GM23248 (cell line): ENCODE measurements at regions not wholly inside any gene's neighbourhood (a gene's known extent, or its start where the extent isn't known, plus 50 kb on each side); places are given as distances from the start of the nearest gene placed in this dataset.

Experiments used
- DNase-seq: peaks from one replicate; pipeline ENCODE4 v3.0.0-alpha.2; 2015
- H2AFZ ChIP-seq: fragments of 200-600 bp; sonication (generic); 2 replicates; pipeline ENCODE4 v1.6.1; 2016; ENCODE audit warnings: antibody characterized with exemption
- H3F3A ChIP-seq: fragments of 200-600 bp; sonication (generic); 2 replicates; pipeline ENCODE4 v1.6.1; 2016; ENCODE audit warnings: mild to moderate bottlenecking, antibody characterized with exemption, mixed run types; ENCODE audit not compliant: insufficient read depth
- H3K27ac ChIP-seq: fragments of 200-600 bp; sonication (generic); 2 replicates; pipeline ENCODE4 v1.5.1; 2016; ENCODE audit warnings: mild to moderate bottlenecking
- H3K27me3 ChIP-seq: fragments of 200-600 bp; sonication (generic); replicated peaks from 2 replicates; pipeline ENCODE4 v1.6.1; 2016; ENCODE audit warnings: mild to moderate bottlenecking; ENCODE audit not compliant: insufficient read depth
- H3K36me3 ChIP-seq: fragments of 200-600 bp; sonication (generic); 2 replicates; pipeline ENCODE4 v1.6.1; 2016; ENCODE audit warnings: low read depth, mild to moderate bottlenecking
- H3K4me1 ChIP-seq: fragments of 200-600 bp; sonication (generic); 2 replicates; pipeline ENCODE4 v1.6.1; 2016; ENCODE audit warnings: mild to moderate bottlenecking; ENCODE audit not compliant: insufficient read depth
- H3K4me2 ChIP-seq: fragments of 200-600 bp; sonication (generic); one replicate; pipeline ENCODE4 v1.6.1; 2016; ENCODE audit warnings: mild to moderate bottlenecking; ENCODE audit not compliant: unreplicated experiment
- H3K4me3 ChIP-seq: fragments of 200-600 bp; sonication (generic); 2 replicates; pipeline ENCODE4 v1.5.1; 2016; ENCODE audit warnings: mild to moderate bottlenecking
- H3K79me2 ChIP-seq: fragments of 200-600 bp; sonication (generic); 2 replicates; pipeline ENCODE4 v1.6.1; 2016; ENCODE audit warnings: mild to moderate bottlenecking; ENCODE audit not compliant: insufficient read depth
- H3K9ac ChIP-seq: fragments of 200-600 bp; sonication (generic); 2 replicates; pipeline ENCODE4 v1.6.1; 2016; ENCODE audit warnings: mild to moderate bottlenecking
- H3K9me2 ChIP-seq: fragments of 200-600 bp; sonication (generic); 2 replicates; pipeline ENCODE4 v1.6.1; 2016; ENCODE audit warnings: mixed run types, mild to moderate bottlenecking, moderate library complexity; ENCODE audit not compliant: insufficient read depth
- H3K9me3 ChIP-seq: fragments of 200-600 bp; sonication (generic); one replicate; pipeline ENCODE4 v1.6.1; 2017; ENCODE audit warnings: low read depth
- H4K20me1 ChIP-seq: fragments of 200-600 bp; sonication (generic); 2 replicates; pipeline ENCODE4 v1.6.0; 2016; ENCODE audit not compliant: insufficient read depth
- EZH2 ChIP-seq: fragments of 200-600 bp; sonication (generic); IDR thresholded peaks from 2 replicates; pipeline ENCODE4 v1.6.1; 2018; ENCODE audit warnings: antibody characterized with exemption, mild to moderate bottlenecking; ENCODE audit not compliant: insufficient read depth, poor library complexity, severe bottlenecking
- EZH2phosphoT487 ChIP-seq: fragments of 200-600 bp; sonication (generic); IDR thresholded peaks from 2 replicates; pipeline ENCODE4 v1.6.1; 2018; ENCODE audit warnings: antibody characterized with exemption, moderate library complexity, mild to moderate bottlenecking, low read depth; ENCODE audit not compliant: insufficient read depth
- WGBS, 2 experiments: methylation state at CpG; one replicate each; pipeline ENCODE4 v1.1.6; 2015 to 2017; ENCODE audit warnings: low lambda C conversion rate in 2 of 2, low coverage in 1 of 2; ENCODE audit errors: missing lambda C conversion rate in 2 of 2; 5-methylcytosine and 5-hydroxymethylcytosine counted together
- in situ Hi-C: fragments of 300-500 bp; cut with MboI; formaldehyde crosslinking; loops from 2 replicates; pipeline ENCODE4 v1.15.0; 2020

DNA sequence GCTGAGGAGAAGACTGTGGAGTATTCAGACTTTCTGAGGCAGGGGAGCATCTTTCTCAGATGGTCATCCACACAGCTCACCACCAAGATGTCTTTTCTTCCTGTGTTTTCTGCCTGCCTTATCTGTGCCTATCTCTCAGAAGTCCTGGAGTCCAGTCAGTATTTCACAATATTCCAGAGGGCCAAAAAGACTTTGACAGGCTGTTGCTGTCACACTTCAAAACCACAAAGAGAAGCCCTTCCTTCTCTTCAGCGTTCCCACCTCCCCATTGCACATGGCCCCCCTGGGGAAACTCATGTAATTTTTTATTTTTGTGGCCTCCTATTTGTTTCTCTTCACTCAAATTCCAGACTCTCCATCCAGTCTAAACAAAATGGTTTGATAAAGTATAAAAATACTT is 585.2 kb downstream of the EPHA3 start:
- no peaks in the 10 kb centered on the region for H3K9me3 ChIP-seq
- H3K4me3 ChIP-seq: no peak overlapping the region
- H3K9ac ChIP-seq: no peak overlapping the region
- no peaks in the 10 kb centered on the region for H3K27me3 ChIP-seq
- H4K20me1 ChIP-seq: no peaks in the 10 kb centered on the region
- H3K9me2 ChIP-seq: no peaks in the 10 kb centered on the region
- H2AFZ ChIP-seq: no peak overlapping the region
- 5 to 9% methylated on average over 1 of the region's 1 CpG for WGBS, 2 experiments
- in situ Hi-C loops: no loop called here
- no peak overlapping the region for H3K27ac ChIP-seq
- no peaks in the 10 kb centered on the region for H3F3A ChIP-seq
- H3K4me1 ChIP-seq: no peaks in the 10 kb centered on the region
- DNase-seq: no peak
- H3K79me2 ChIP-seq: no peaks in the 10 kb centered on the region
- TF ChIP-seq EZH2phosphoT487: no peak
- no peak for TF ChIP-seq EZH2
- no peak overlapping the region for H3K4me2 ChIP-seq
- H3K36me3 ChIP-seq: no peaks in the 10 kb centered on the region

DNA sequence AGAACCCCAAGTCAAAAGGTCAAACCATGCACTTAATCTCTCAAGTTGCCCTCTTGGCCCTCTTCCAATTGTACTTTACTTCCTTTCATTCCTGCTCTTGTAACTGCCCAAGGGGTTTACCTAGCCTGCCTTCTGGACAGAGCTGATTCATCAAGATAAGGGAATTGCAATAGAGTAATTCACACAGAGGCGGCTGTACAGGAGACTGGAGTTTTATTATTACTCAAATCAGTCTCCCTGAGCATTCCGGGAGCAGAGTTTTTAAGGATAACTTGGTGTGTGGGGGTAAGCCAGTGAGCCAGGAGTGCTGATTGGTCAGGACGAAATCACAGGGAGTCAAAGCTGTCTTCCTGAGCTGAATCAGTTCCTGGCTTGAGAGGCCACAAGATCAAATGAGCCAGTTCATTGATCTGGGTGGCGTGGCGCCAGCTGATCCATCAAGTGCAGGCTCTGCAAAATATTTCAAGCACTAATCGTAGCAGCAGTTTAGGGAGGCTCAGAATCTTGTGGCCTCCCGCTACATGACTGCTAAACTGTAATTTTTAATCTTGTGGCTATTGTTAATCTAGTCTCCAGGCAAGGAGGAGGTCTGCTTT is 590.0 kb downstream of the EPHA3 start:
- no peaks in the 10 kb centered on the region for H3K9me2 ChIP-seq
- H3K9ac ChIP-seq: no peak overlapping the region
- no peaks in the 10 kb centered on the region for H3K4me1 ChIP-seq
- no peak overlapping the region for H3K27ac ChIP-seq
- in situ Hi-C loops: no loop called here
- no peaks in the 10 kb centered on the region for H3K27me3 ChIP-seq
- no peak for TF ChIP-seq EZH2
- no peak for TF ChIP-seq EZH2phosphoT487
- DNase-seq: no peak
- H2AFZ ChIP-seq: no peak overlapping the region
- H4K20me1 ChIP-seq: no peaks in the 10 kb centered on the region
- no peaks in the 10 kb centered on the region for H3K36me3 ChIP-seq
- no peak overlapping the region for H3K4me2 ChIP-seq
- H3K79me2 ChIP-seq: no peaks in the 10 kb centered on the region
- no peak overlapping the region for H3K4me3 ChIP-seq
- H3K9me3 ChIP-seq: no peaks in the 10 kb centered on the region
- H3F3A ChIP-seq: no peaks in the 10 kb centered on the region
- WGBS, 2 experiments: 29 to 31% methylated on average over 7 of the region's 7 CpGs

DNA sequence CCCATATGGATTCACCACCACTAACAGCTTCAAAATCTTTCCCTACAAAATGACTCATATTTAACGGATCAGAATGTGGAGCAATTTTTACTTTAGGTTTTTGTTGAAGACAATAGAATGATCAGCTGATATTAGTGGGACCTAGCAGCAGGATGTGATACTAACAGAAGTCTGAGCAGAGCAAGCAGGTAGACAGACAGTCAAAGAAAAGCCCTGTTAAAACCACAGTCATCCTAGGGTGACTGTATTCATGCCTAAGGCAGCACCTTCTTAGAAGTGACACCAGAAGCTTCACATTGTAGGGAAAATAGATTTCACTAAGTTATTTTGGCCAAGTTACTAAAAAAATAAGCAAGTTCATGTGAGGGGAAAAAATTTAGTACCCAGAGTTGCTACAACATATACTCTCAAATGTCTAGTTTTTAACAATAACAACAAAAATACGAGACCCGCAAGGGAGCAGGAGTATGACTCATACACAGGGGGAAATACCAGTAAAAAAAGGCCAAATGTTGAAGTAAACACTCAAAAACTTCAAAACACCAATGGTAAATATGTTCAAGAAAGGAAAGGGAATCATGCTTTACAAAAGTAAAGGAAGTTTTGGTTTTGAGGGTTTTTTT is 590.9 kb downstream of the EPHA3 start:
- no peaks in the 10 kb centered on the region for H3K9me2 ChIP-seq
- H3K4me2 ChIP-seq: no peak overlapping the region
- H3K9me3 ChIP-seq: no peaks in the 10 kb centered on the region
- H3K79me2 ChIP-seq: no peaks in the 10 kb centered on the region
- no peaks in the 10 kb centered on the region for H4K20me1 ChIP-seq
- no peaks in the 10 kb centered on the region for H3F3A ChIP-seq
- in situ Hi-C loops: no loop called here
- H3K4me1 ChIP-seq: no peaks in the 10 kb centered on the region
- H3K36me3 ChIP-seq: no peaks in the 10 kb centered on the region
- H3K27me3 ChIP-seq: no peaks in the 10 kb centered on the region
- WGBS, 2 experiments: 66 to 75% methylated on average over 3 of the region's 3 CpGs
- TF ChIP-seq EZH2phosphoT487: no peak
- TF ChIP-seq EZH2: no peak
- no peak overlapping the region for H3K27ac ChIP-seq
- H3K9ac ChIP-seq: no peak overlapping the region
- H2AFZ ChIP-seq: no peak overlapping the region
- DNase-seq: no peak
- no peak overlapping the region for H3K4me3 ChIP-seq

DNA sequence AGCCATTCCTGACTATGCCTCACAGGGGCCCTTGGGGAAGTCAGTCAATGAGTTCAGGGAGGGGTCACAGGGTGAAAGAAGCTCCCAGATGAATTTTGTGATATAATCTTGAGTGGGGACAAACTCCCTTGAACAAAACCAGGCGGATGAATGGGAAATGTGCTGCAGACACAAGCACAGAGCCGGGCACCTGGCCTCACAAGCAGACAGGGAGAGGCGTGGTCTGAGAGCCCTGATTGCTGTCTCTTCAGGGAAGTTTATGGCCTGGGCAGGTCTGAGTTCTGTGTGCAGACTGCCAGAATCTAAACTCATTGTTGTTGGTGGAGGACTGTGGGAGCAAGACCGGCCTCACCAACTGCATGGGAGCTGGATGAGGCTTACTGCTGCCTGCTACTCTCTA is 591.8 kb downstream of the EPHA3 start:
- Histone ChIP-seq H3K36me3 (no peaks in the 10 kb centered on the region), H3K79me2 (no peaks in the 10 kb centered on the region), H3K4me3 (no peak overlapping the region), H2AFZ (no peak overlapping the region), H3F3A (no peaks in the 10 kb centered on the region), H3K9me3 (no peaks in the 10 kb centered on the region), H3K27me3 (no peaks in the 10 kb centered on the region), H3K4me1 (no peaks in the 10 kb centered on the region), H3K9ac (no peak overlapping the region), H3K9me2 (no peaks in the 10 kb centered on the region), H3K27ac (no peak overlapping the region), H3K4me2 (no peak overlapping the region), H4K20me1 (no peaks in the 10 kb centered on the region)
- 44 to 53% methylated on average over 4 of the region's 4 CpGs for WGBS, 2 experiments
- TF ChIP-seq EZH2phosphoT487 (no peak), EZH2 (no peak)
- in situ Hi-C loops: no loop called here
- DNase-seq: no peak
